ENCODE measurements at regions not wholly inside any gene's neighbourhood (a gene's known extent, or its start where the extent isn't known, plus 50 kb on each side); places are given as distances from the start of the nearest gene placed in this dataset.

DNA sequence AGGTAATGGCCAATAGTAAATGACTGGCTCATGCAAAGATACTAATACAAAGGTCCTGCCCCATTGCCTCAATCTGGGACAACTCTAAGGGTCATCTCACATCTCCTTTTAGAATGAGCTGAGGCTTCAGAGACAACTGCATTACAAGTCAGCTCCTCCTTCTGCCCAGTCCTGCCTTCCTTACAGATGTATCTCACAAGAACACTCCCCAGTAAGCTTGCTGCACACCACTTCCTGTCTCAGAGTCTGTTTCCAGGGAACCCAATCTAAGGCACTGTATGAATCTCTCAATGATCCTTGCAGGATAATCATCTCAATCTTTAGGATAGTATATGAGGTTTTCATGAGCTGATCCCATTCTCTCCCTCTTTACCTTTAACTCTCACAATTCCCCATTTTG is 57.8 kb upstream of the ZDHHC17 start:
- Histone ChIP-seq H3K4me3 (ENCODE audit: control insufficient read depth in 1 of 2, extremely low read depth in 1 of 2, low read length in 1 of 2) (no peak overlapping the region), H3K27me3 (replicated peaks in 1 of 2; ENCODE audit: control insufficient read depth in 2 of 2, extremely low read depth in 1 of 2, insufficient read depth in 2 of 2, low read length in 1 of 2) (no peaks in the 10 kb centered on the region), H3K27ac (ENCODE audit: low read length) (no peak overlapping the region), H3K9me3 (no peaks in the 10 kb centered on the region), H3K4me1 (ENCODE audit: control insufficient read depth in 1 of 2, extremely low read depth in 1 of 2, insufficient read depth in 2 of 2, low read length in 2 of 2) (peaks cover 0 to 2% of the 10 kb centered on the region in 2 experiments), H3K36me3 (ENCODE audit: control insufficient read depth in 2 of 2, extremely low read depth in 1 of 2, insufficient read depth in 1 of 2, low read length in 1 of 2) (no peaks in the 10 kb centered on the region)
- DNase-seq = peak in 2 of 35 experiments; percentile 5 to 7
- no peaks in the 10 kb centered on the region for H3K9me3 Mint-ChIP-seq
- peak in 3 of 4 experiments; percentile 53 to 55 (median 53) for ATAC-seq (replicated peaks in 1 of 4)
- H3K27ac Mint-ChIP-seq = no peak overlapping the region
- no peak overlapping the region for H3K4me3 Mint-ChIP-seq
- ChIA-PET CTCF (interaction anchor here in 1 of 2 donors (1.1 kb wide), 1 partner anchor 24 kb away, joined by 3 read pairs; no protein-coding TSS in a partner anchor), POLR2A (no interaction called here)
- H3K36me3 Mint-ChIP-seq = no peaks in the 10 kb centered on the region
- H3K4me1 Mint-ChIP-seq = peaks cover 5 to 7% (median 5%) of the 10 kb centered on the region in 3 donors
- H3K27me3 Mint-ChIP-seq = peaks cover 4 to 10% of the 10 kb centered on the region in 2 donors

DNA sequence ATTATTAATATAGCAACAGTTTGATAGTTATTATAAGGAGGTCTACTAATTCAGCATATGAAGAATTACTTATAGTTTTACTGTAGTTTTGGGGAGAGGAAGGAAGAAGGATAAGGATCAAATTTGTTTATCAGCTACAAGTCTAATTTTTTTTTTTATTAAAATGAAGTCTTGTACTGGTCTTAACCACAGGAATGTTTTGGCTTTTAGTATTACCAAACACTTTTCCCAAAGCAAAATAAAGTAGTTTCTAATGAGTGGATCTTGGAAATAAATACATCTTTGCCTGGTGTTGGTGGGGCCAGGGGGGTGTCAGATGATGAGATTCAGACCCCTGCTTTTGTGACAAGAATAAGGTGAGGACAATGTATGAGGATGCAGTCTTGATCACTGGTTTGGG is 57.2 kb upstream of the ZDHHC17 start:
- Mint-ChIP-seq H3K27me3 (peaks cover 7 to 10% of the 10 kb centered on the region in 2 donors), H3K27ac (no peak overlapping the region), H3K4me1 (peaks cover 5 to 7% (median 5%) of the 10 kb centered on the region in 3 donors), H3K4me3 (no peak overlapping the region), H3K9me3 (no peaks in the 10 kb centered on the region), H3K36me3 (no peaks in the 10 kb centered on the region)
- Histone ChIP-seq H3K27ac (ENCODE audit: low read length) (no peak overlapping the region), H3K4me1 (ENCODE audit: control insufficient read depth in 1 of 2, extremely low read depth in 1 of 2, insufficient read depth in 2 of 2, low read length in 2 of 2) (peaks cover 0 to 2% of the 10 kb centered on the region in 2 experiments), H3K4me3 (ENCODE audit: control insufficient read depth in 1 of 2, extremely low read depth in 1 of 2, low read length in 1 of 2) (no peak overlapping the region), H3K36me3 (ENCODE audit: control insufficient read depth in 2 of 2, extremely low read depth in 1 of 2, insufficient read depth in 1 of 2, low read length in 1 of 2) (no peaks in the 10 kb centered on the region), H3K9me3 (no peaks in the 10 kb centered on the region), H3K27me3 (replicated peaks in 1 of 2; ENCODE audit: control insufficient read depth in 2 of 2, extremely low read depth in 1 of 2, insufficient read depth in 2 of 2, low read length in 1 of 2) (no peaks in the 10 kb centered on the region)
- DNase-seq = no peak
- POLR2A ChIA-PET = no interaction called here
- ATAC-seq (replicated peaks in 1 of 4) = no peak
- CTCF ChIA-PET = interaction anchor here in 1 of 2 donors (1.1 kb wide), 1 partner anchor 25 kb away, joined by 3 read pairs; no protein-coding TSS in a partner anchor

DNA sequence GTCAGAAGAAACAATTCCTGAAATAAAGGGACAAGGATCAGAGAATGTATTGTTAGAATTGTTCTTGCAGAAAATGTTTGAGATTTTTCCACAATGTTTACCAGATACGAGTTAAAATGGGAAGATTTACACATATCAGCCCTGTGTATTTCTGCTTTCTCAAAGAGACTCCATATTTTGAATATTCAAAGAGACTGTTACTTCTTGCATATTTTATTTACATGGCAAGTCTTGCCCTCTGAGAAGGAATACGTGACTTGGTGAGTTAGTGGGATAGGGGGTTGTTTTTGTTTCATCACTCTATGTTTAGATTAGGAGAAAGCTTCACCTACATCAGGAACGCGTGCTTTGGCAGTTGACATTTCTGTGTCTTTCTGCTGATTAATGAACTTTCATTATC is 56.1 kb upstream of the ZDHHC17 start:
- Histone ChIP-seq H3K4me3 (ENCODE audit: control insufficient read depth in 1 of 2, extremely low read depth in 1 of 2, low read length in 1 of 2) (no peak overlapping the region), H3K9me3 (no peaks in the 10 kb centered on the region), H3K4me1 (ENCODE audit: control insufficient read depth in 1 of 2, extremely low read depth in 1 of 2, insufficient read depth in 2 of 2, low read length in 2 of 2) (peaks cover 0 to 2% of the 10 kb centered on the region in 2 experiments), H3K27ac (ENCODE audit: low read length) (no peak overlapping the region), H3K36me3 (ENCODE audit: control insufficient read depth in 2 of 2, extremely low read depth in 1 of 2, insufficient read depth in 1 of 2, low read length in 1 of 2) (no peaks in the 10 kb centered on the region), H3K27me3 (replicated peaks in 1 of 2; ENCODE audit: control insufficient read depth in 2 of 2, extremely low read depth in 1 of 2, insufficient read depth in 2 of 2, low read length in 1 of 2) (no peaks in the 10 kb centered on the region)
- DNase-seq (no peak), ATAC-seq (replicated peaks in 1 of 4) (no peak)
- no peak overlapping the region for H3K27ac Mint-ChIP-seq
- CTCF ChIA-PET = no interaction called here
- H3K36me3 Mint-ChIP-seq = no peaks in the 10 kb centered on the region
- peaks cover 5 to 7% (median 5%) of the 10 kb centered on the region in 3 donors for H3K4me1 Mint-ChIP-seq
- no peaks in the 10 kb centered on the region for H3K9me3 Mint-ChIP-seq
- WGBS (ENCODE audit: insufficient coverage) = no CpG with 5 or more reads among the region's 4 CpGs
- H3K27me3 Mint-ChIP-seq = peaks cover 3 to 4% of the 10 kb centered on the region in 2 donors
- POLR2A ChIA-PET = no interaction called here
- no peak overlapping the region for H3K4me3 Mint-ChIP-seq

DNA sequence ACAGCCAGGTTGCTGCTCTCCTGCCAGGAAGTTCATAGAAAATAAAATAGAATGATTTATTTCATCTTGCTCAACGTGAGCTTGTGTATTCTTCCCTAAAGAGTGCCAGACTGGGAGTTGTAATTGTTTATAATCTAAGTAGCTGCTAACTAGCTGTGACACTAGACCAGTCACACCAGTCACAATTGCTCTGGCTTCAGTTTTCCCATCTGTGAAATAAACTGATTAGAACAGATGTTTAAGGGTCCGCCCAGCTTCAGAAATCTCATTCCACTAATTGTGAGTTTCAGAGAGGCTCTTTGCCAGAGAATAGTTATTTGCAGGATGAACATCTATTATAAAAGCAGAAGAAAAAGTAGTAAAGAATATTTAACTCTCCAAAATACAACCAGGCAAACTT is 55.6 kb upstream of the ZDHHC17 start:
- WGBS (ENCODE audit: insufficient coverage) = no CpG with 5 or more reads among the region's 2 CpGs
- Histone ChIP-seq H3K36me3 (ENCODE audit: control insufficient read depth in 2 of 2, extremely low read depth in 1 of 2, insufficient read depth in 1 of 2, low read length in 1 of 2) (no peaks in the 10 kb centered on the region), H3K4me3 (ENCODE audit: control insufficient read depth in 1 of 2, extremely low read depth in 1 of 2, low read length in 1 of 2) (no peak overlapping the region), H3K9me3 (no peaks in the 10 kb centered on the region), H3K27me3 (replicated peaks in 1 of 2; ENCODE audit: control insufficient read depth in 2 of 2, extremely low read depth in 1 of 2, insufficient read depth in 2 of 2, low read length in 1 of 2) (no peaks in the 10 kb centered on the region), H3K4me1 (ENCODE audit: control insufficient read depth in 1 of 2, extremely low read depth in 1 of 2, insufficient read depth in 2 of 2, low read length in 2 of 2) (peaks cover 0 to 2% of the 10 kb centered on the region in 2 experiments), H3K27ac (ENCODE audit: low read length) (no peak overlapping the region)
- no peak overlapping the region for H3K4me3 Mint-ChIP-seq
- H3K9me3 Mint-ChIP-seq = no peaks in the 10 kb centered on the region
- ChIA-PET POLR2A (no interaction called here), CTCF (no interaction called here)
- no peak for ATAC-seq (replicated peaks in 1 of 4)
- H3K27ac Mint-ChIP-seq = no peak overlapping the region
- H3K36me3 Mint-ChIP-seq = no peaks in the 10 kb centered on the region
- DNase-seq = no peak
- peaks cover 5 to 7% (median 5%) of the 10 kb centered on the region in 3 donors for H3K4me1 Mint-ChIP-seq
- H3K27me3 Mint-ChIP-seq = peaks cover 3 to 4% of the 10 kb centered on the region in 2 donors

DNA sequence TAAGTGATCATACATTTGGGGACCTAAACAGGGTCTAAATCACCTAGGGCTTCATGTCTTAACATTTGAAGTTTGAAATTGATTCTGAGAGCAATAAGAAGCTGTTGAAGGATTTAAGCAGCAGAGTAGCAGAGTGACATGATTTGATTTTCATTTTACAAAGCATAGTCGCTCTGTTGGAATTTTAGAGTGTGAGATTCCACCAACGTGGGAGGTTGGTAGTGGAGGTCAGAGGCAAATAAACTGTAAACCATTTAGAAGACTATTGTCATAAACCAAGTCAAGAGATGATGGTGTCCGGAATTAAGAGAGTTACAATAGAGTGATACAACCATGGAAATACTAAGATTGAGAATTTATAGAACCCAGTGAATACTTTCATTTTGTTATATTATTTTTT is 52.7 kb upstream of the ZDHHC17 start:
- Mint-ChIP-seq H3K27me3 (peaks cover 3 to 5% of the 10 kb centered on the region in 2 donors), H3K27ac (no peak overlapping the region), H3K9me3 (no peaks in the 10 kb centered on the region), H3K4me3 (no peak overlapping the region), H3K4me1 (peaks cover 1 to 2% (median 2%) of the 10 kb centered on the region in 3 donors), H3K36me3 (no peaks in the 10 kb centered on the region)
- Histone ChIP-seq H3K36me3 (ENCODE audit: control insufficient read depth in 2 of 2, extremely low read depth in 1 of 2, insufficient read depth in 1 of 2, low read length in 1 of 2) (no peaks in the 10 kb centered on the region), H3K27me3 (replicated peaks in 1 of 2; ENCODE audit: control insufficient read depth in 2 of 2, extremely low read depth in 1 of 2, insufficient read depth in 2 of 2, low read length in 1 of 2) (no peaks in the 10 kb centered on the region), H3K4me1 (ENCODE audit: control insufficient read depth in 1 of 2, extremely low read depth in 1 of 2, insufficient read depth in 2 of 2, low read length in 2 of 2) (no peaks in the 10 kb centered on the region), H3K9me3 (no peaks in the 10 kb centered on the region), H3K4me3 (ENCODE audit: control insufficient read depth in 1 of 2, extremely low read depth in 1 of 2, low read length in 1 of 2) (no peak overlapping the region), H3K27ac (ENCODE audit: low read length) (no peak overlapping the region)
- no CpG with 5 or more reads among the region's 3 CpGs for WGBS (ENCODE audit: insufficient coverage)
- CTCF ChIA-PET = no interaction called here
- DNase-seq (no peak), ATAC-seq (replicated peaks in 1 of 4) (no peak)
- POLR2A ChIA-PET = no interaction called here

DNA sequence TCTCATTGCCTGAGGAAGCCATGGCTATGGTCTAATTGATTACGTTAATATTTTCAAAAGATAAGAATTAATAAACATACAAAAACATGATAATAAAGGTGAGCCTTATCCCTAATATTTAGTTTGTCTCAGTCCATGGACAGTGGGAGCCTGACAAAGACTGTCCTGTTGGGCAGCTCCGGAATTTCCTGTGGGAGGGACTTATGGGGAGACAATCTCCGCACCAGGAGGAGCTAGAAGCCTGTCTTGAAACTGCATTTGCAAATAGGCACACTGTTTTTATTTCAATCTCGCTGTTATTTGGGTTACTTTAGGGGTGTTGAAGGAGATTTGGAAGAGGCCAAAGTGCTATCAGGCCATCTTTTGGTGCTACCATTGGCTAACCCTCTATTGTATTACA is 50.8 kb upstream of the ZDHHC17 start:
- Mint-ChIP-seq H3K27me3 (peaks cover 3 to 5% of the 10 kb centered on the region in 2 donors), H3K4me3 (no peak overlapping the region), H3K27ac (no peak overlapping the region), H3K4me1 (no peaks in the 10 kb centered on the region), H3K9me3 (no peaks in the 10 kb centered on the region), H3K36me3 (no peaks in the 10 kb centered on the region)
- no CpG with 5 or more reads among the region's 4 CpGs for WGBS (ENCODE audit: insufficient coverage)
- POLR2A ChIA-PET = no interaction called here
- ATAC-seq (replicated peaks in 1 of 4) (no peak), DNase-seq (no peak)
- Histone ChIP-seq H3K4me1 (ENCODE audit: control insufficient read depth in 1 of 2, extremely low read depth in 1 of 2, insufficient read depth in 2 of 2, low read length in 2 of 2) (no peaks in the 10 kb centered on the region), H3K36me3 (ENCODE audit: control insufficient read depth in 2 of 2, extremely low read depth in 1 of 2, insufficient read depth in 1 of 2, low read length in 1 of 2) (no peaks in the 10 kb centered on the region), H3K9me3 (no peaks in the 10 kb centered on the region), H3K27me3 (replicated peaks in 1 of 2; ENCODE audit: control insufficient read depth in 2 of 2, extremely low read depth in 1 of 2, insufficient read depth in 2 of 2, low read length in 1 of 2) (no peaks in the 10 kb centered on the region), H3K4me3 (ENCODE audit: control insufficient read depth in 1 of 2, extremely low read depth in 1 of 2, low read length in 1 of 2) (no peak overlapping the region), H3K27ac (ENCODE audit: low read length) (no peak overlapping the region)
- CTCF ChIA-PET = no interaction called here

DNA sequence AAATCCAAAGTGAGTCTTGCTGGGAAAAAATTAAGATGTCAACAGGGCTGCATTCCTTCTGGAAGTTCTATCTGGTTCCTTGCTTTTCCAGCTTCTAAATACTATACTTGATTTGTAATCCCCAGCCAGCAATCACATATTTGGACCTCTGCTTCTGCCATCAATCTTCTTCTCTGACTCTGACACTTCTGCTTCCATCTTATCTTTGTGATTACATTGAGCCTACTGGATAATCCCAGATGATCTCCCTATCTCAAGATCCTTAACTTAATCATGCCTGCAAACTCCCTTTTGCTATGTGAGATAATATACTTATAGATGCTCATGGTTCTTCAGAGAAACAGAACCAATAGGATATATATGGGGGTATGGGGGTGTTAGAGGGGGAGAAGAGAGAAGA is 49.9 kb upstream of the ZDHHC17 start:
- DNase-seq = no peak
- Histone ChIP-seq H3K4me1 (ENCODE audit: control insufficient read depth in 1 of 2, extremely low read depth in 1 of 2, insufficient read depth in 2 of 2, low read length in 2 of 2) (no peaks in the 10 kb centered on the region), H3K27me3 (replicated peaks in 1 of 2; ENCODE audit: control insufficient read depth in 2 of 2, extremely low read depth in 1 of 2, insufficient read depth in 2 of 2, low read length in 1 of 2) (peaks cover 0 to under 1% of the 10 kb centered on the region in 2 experiments), H3K36me3 (ENCODE audit: control insufficient read depth in 2 of 2, extremely low read depth in 1 of 2, insufficient read depth in 1 of 2, low read length in 1 of 2) (no peaks in the 10 kb centered on the region), H3K4me3 (ENCODE audit: control insufficient read depth in 1 of 2, extremely low read depth in 1 of 2, low read length in 1 of 2) (no peak overlapping the region), H3K27ac (ENCODE audit: low read length) (no peak overlapping the region), H3K9me3 (no peaks in the 10 kb centered on the region)
- H3K4me3 Mint-ChIP-seq = no peak overlapping the region
- no peaks in the 10 kb centered on the region for H3K4me1 Mint-ChIP-seq
- POLR2A ChIA-PET = no interaction called here
- H3K36me3 Mint-ChIP-seq = no peaks in the 10 kb centered on the region
- CTCF ChIA-PET = no interaction called here
- H3K27me3 Mint-ChIP-seq = peaks cover 3 to 5% of the 10 kb centered on the region in 2 donors
- no peaks in the 10 kb centered on the region for H3K9me3 Mint-ChIP-seq
- ATAC-seq (replicated peaks in 1 of 4) = no peak
- H3K27ac Mint-ChIP-seq = no peak overlapping the region

Measured in T-cell (primary cell).